Transverse colon (tissue), 4 donors: ENCODE measurements at regions not wholly inside any gene's neighbourhood (a gene's known extent, or its start where the extent isn't known, plus 50 kb on each side); places are given as distances from the start of the nearest gene placed in this dataset.

Experiments used
- DNase-seq: peaks from one replicate; pipeline ENCODE4 v3.0.0-alpha.2; 2019
- H3K27ac ChIP-seq, 4 donors: fragments of 200-600 bp; sonication (generic); 2 replicates each; pipeline ENCODE4 v1.5.1; 2016 to 2018; ENCODE audit warnings: inconsistent platforms in 4 of 4
- H3K27me3 ChIP-seq: fragments of 200-600 bp; sonication (generic); 2 replicates; pipeline ENCODE4 v1.5.1; 2017; ENCODE audit warnings: inconsistent platforms
- H3K36me3 ChIP-seq, 4 donors: fragments of 200-600 bp; sonication (generic); 2 replicates each; pipeline ENCODE4 v1.5.1; 2017 to 2019; ENCODE audit warnings: inconsistent platforms in 4 of 4
- H3K4me1 ChIP-seq, 4 donors: fragments of 200-600 bp; sonication (generic); 2 replicates each; pipeline ENCODE4 v1.5.1; 2017 to 2020; ENCODE audit warnings: inconsistent platforms in 4 of 4
- H3K4me3 ChIP-seq, 4 donors: fragments of 200-600 bp; sonication (generic); 1 replicate in 1 of 4; 2 replicates in 3 of 4; pipeline versions ENCODE4 v1.5.1 to v1.6.1; 2017 to 2019; ENCODE audit warnings: inconsistent platforms in 4 of 4
- H3K9me3 ChIP-seq, 2 donors: fragments of 200-600 bp; sonication (generic); 2 replicates each; pipeline ENCODE4 v1.5.1; 2017 to 2019; ENCODE audit warnings: inconsistent platforms in 2 of 2
- EP300 ChIP-seq: sonication (generic); formaldehyde crosslinking; IDR thresholded peaks from one replicate; pipeline ENCODE4 v1.6.1; 2017; ENCODE audit warnings: antibody characterized with exemption, low read depth
- POLR2A ChIP-seq: fragments of 450-650 bp; IDR thresholded peaks from one replicate; pipeline ENCODE4 v1.6.1; 2016; ENCODE audit warnings: antibody characterized with exemption, mild to moderate bottlenecking, moderate library complexity
- POLR2AphosphoS5 ChIP-seq, 3 donors: sonication (generic); formaldehyde crosslinking; IDR thresholded peaks; one replicate each; pipeline ENCODE4 v1.6.1; 2016; ENCODE audit warnings: antibody characterized with exemption in 3 of 3
- WGBS, 2 donors: methylation state at CpG; one replicate each; pipeline ENCODE4 v1.1.5; 2018; ENCODE audit warnings: low coverage in 1 of 2; 5-methylcytosine and 5-hydroxymethylcytosine counted together
- in situ Hi-C, 4 donors: fragments of 200-750 bp; cut with MboI; loops; one replicate each; pipeline versions ENCODE4 v1.15.0 to v1.15.1; 2017; ENCODE audit warnings: low sequenced_read_pairs in 3 of 4, low pct_ligation_motif_present in 1 of 4, low pct_unique_long_range_greater_than_20kb in 1 of 4
- intact Hi-C: fragments of 100-400 bp; cut with DNase I; formaldehyde crosslinking; loops from one replicate; pipeline ENCODE4 v1.15.1; 2023; ENCODE audit warnings: low total_unique reads
- TF ChIP-seq, protein P1 (sequence below), 5 experiments: fragments of 200-600 bp in 3 of 5; fragments of 450-650 bp in 2 of 5; sonication (generic) in 3 of 5; IDR thresholded peaks; 1 replicate in 2 of 5; 2 replicates in 3 of 5; pipeline ENCODE4 v1.5.1; 2016 to 2017; ENCODE audit warnings: antibody characterized with exemption in 5 of 5, inconsistent platforms in 3 of 5, mild to moderate bottlenecking in 2 of 5, moderate library complexity in 1 of 5

DNA sequence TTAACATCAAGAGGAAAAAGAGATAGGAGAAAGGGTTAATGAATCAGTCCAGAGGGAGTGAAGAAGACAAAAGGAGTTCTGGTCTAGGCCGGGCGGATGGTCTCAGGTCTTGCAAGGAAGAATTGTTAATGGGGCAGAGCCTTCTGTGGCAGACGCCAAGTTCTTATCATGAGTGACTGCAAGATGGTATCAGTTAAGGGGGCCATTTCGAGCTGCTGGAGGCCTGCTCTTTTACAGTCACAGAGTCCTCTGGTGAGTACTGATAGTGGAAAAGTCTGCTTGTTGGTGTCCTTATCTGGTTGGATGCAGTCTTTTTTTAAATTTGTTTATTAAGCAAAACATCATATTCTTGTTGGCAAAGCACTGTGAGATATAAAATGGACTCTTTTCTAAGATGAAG is 590.9 kb upstream of the SGCG start:
- intact Hi-C loops (no loop called here), in situ Hi-C loops (no loop called here)
- Histone ChIP-seq H3K27me3 (no peaks in the 10 kb centered on the region), H3K4me3 (no peak overlapping the region), H3K4me1 (no peaks in the 10 kb centered on the region), H3K9me3 (no peaks in the 10 kb centered on the region), H3K27ac (no peak overlapping the region), H3K36me3 (no peaks in the 10 kb centered on the region)
- WGBS, 2 donors = 67 to 79% methylated on average over 1 to 4 of the region's 4 CpGs
- no peak for DNase-seq
- TF ChIP-seq EP300 = no peak
- TF ChIP-seq, protein P1, sequence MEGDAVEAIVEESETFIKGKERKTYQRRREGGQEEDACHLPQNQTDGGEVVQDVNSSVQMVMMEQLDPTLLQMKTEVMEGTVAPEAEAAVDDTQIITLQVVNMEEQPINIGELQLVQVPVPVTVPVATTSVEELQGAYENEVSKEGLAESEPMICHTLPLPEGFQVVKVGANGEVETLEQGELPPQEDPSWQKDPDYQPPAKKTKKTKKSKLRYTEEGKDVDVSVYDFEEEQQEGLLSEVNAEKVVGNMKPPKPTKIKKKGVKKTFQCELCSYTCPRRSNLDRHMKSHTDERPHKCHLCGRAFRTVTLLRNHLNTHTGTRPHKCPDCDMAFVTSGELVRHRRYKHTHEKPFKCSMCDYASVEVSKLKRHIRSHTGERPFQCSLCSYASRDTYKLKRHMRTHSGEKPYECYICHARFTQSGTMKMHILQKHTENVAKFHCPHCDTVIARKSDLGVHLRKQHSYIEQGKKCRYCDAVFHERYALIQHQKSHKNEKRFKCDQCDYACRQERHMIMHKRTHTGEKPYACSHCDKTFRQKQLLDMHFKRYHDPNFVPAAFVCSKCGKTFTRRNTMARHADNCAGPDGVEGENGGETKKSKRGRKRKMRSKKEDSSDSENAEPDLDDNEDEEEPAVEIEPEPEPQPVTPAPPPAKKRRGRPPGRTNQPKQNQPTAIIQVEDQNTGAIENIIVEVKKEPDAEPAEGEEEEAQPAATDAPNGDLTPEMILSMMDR (IDR thresholded peaks at IDR 0.05) = no peak
- TF ChIP-seq POLR2A = no peak
- no peak for TF ChIP-seq POLR2AphosphoS5 (IDR thresholded peaks at IDR 0.05)

DNA sequence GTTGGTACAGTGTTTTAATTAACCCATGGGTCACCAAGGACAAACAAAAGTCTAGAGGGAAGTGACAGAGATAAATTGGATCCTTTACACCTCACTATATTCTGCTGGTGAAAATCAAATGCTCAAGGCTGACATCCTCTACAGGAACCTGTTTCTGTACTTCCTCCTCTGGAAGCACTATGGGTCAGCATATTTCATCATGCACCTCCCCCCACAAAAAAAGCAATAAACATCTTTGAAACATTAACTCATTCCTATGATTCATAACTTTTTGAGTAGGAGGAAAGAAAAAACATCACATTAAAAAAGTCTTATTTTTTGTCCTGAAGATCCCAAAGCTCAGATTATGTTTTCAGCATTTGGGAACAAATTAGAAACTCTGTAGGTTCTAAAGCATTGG is 588.3 kb upstream of the SGCG start:
- TF ChIP-seq POLR2A = no peak
- TF ChIP-seq, protein P1 (IDR thresholded peaks at IDR 0.05) = no peak
- TF ChIP-seq POLR2AphosphoS5 (IDR thresholded peaks at IDR 0.05) = no peak
- TF ChIP-seq EP300 = no peak
- intact Hi-C loops = no loop called here
- H3K9me3 ChIP-seq = no peaks in the 10 kb centered on the region

DNA sequence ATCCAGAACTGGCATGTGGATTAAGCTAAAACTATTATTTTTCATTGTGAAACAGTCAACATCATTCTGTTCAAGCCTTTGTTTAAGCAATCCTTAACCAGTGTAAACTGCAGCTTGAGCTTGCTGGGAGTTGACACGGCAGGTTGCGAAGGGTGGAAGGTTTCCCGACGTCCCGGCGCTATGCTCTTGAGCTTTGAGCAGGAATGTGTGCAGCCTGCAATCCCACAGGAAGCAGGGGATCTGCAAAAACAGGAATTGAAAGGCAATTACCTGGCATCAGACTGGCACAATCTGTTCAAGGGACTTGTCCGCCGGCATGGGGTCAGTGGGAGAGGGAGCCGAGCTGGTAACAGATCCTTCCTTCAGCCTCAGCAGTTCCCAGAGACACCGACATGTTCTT is 586.7 kb upstream of the SGCG start:
- H3K27ac ChIP-seq = no peak overlapping the region
- in situ Hi-C loops (no loop called here), intact Hi-C loops (no loop called here)
- no peak overlapping the region for H3K4me3 ChIP-seq
- no peaks in the 10 kb centered on the region for H3K36me3 ChIP-seq
- DNase-seq = no peak
- WGBS, 2 donors = 87 to 94% methylated on average over 9 to 10 of the region's 10 CpGs
- no peaks in the 10 kb centered on the region for H3K4me1 ChIP-seq
- H3K9me3 ChIP-seq = no peaks in the 10 kb centered on the region
- H3K27me3 ChIP-seq = no peaks in the 10 kb centered on the region
- TF ChIP-seq EP300 (no peak), POLR2A (no peak), POLR2AphosphoS5 (IDR thresholded peaks at IDR 0.05) (no peak)
- TF ChIP-seq, protein P1 (IDR thresholded peaks at IDR 0.05) = no peak

More for the DNA sequence above, 588.3 kb upstream of the SGCG start:
- Histone ChIP-seq H3K27ac (no peak overlapping the region), H3K4me3 (no peak overlapping the region), H3K36me3 (no peaks in the 10 kb centered on the region), H3K4me1 (no peaks in the 10 kb centered on the region), H3K27me3 (no peaks in the 10 kb centered on the region)
- no peak for DNase-seq
- in situ Hi-C loops = no loop called here

DNA sequence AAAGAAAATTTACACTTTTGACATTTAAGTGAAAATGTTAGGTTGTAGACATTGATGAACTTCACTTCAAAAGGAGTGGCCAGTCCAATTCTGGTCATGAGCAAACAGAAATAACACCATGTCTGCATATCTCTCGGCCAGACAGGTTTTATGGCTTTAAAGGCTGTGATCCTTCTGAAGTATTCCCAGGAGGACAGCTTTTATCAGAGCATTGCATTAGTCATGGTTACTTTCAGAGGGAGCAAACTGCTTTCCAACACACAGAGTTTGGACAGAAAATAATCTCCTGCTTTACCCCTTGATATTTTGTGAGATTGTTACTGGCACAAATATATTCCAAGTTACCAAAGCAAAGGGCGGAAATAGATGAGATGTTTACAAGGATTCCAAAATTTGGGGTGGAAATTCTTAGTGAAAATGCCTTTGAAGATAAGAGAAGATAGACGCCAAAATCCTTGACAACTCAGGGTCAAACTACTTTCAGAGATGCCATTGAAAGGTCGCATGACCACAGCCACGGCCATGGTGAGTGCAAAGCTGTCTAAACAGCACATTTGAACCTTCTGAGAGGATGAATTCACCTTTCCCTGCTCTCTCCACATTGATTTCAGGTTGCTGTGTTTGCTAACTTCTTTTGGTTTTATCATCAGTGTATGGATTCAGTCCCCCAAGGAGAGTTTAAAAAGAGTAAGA is 584.5 kb upstream of the SGCG start:
- Histone ChIP-seq H3K4me1 (no peaks in the 10 kb centered on the region), H3K9me3 (no peaks in the 10 kb centered on the region), H3K27me3 (no peaks in the 10 kb centered on the region), H3K36me3 (no peaks in the 10 kb centered on the region), H3K4me3 (no peak overlapping the region), H3K27ac (no peak overlapping the region)
- DNase-seq = no peak
- no peak for TF ChIP-seq POLR2A
- TF ChIP-seq, protein P1 (IDR thresholded peaks at IDR 0.05) = no peak
- TF ChIP-seq EP300 = no peak
- TF ChIP-seq POLR2AphosphoS5 (IDR thresholded peaks at IDR 0.05) = no peak
- intact Hi-C loops = no loop called here
- 53 to 61% methylated on average over 5 of the region's 5 CpGs for WGBS, 2 donors
- in situ Hi-C loops = no loop called here
